Esophagus (tissue), 2 donors: ENCODE measurements at regions not wholly inside any gene's neighbourhood (a gene's known extent, or its start where the extent isn't known, plus 50 kb on each side); places are given as distances from the start of the nearest gene placed in this dataset.

ENCODE experiments used
- H3K27ac ChIP-seq, 2 donors: one replicate each; pipeline ENCODE4 v1.5.1; 2013; ENCODE audit warnings: low read depth in 2 of 2, mild to moderate bottlenecking in 2 of 2, inconsistent platforms in 1 of 2, low read length in 1 of 2, moderate library complexity in 1 of 2
- H3K27me3 ChIP-seq, 2 donors: one replicate each; pipeline ENCODE4 v1.6.1; 2013; ENCODE audit warnings: low read length in 2 of 2, control low read depth in 1 of 2, mild to moderate bottlenecking in 1 of 2; ENCODE audit not compliant: insufficient read depth in 2 of 2, control insufficient read depth in 1 of 2
- H3K36me3 ChIP-seq, 2 donors: one replicate each; pipeline ENCODE4 v1.6.1; 2013; ENCODE audit warnings: low read length in 1 of 2; ENCODE audit not compliant: control insufficient read depth in 2 of 2, insufficient read depth in 2 of 2
- H3K4me1 ChIP-seq, 2 donors: one replicate each; pipeline ENCODE4 v1.6.1; 2013; ENCODE audit warnings: low read length in 1 of 2; ENCODE audit not compliant: control insufficient read depth in 2 of 2, insufficient read depth in 2 of 2
- H3K4me3 ChIP-seq, 2 donors: one replicate each; pipeline ENCODE4 v1.5.1; 2013; ENCODE audit warnings: low read length in 2 of 2, mild to moderate bottlenecking in 2 of 2, low read depth in 1 of 2, moderate library complexity in 1 of 2
- H3K9me3 ChIP-seq, 2 donors: one replicate each; pipeline ENCODE4 v1.6.1; 2013; ENCODE audit warnings: mild to moderate bottlenecking in 2 of 2, low read depth in 1 of 2, low read length in 1 of 2, moderate library complexity in 1 of 2; ENCODE audit not compliant: control insufficient read depth in 2 of 2, insufficient read depth in 1 of 2
- WGBS, 2 donors: extraction: QIAGEN DNeasy Blood & Tissue Kit; methylation state at CpG; one replicate each; pipeline ENCODE4 v1.1.7; 2013; 5-methylcytosine and 5-hydroxymethylcytosine counted together
- donor health status: healthy with polysubstance abuse.
- donor health status: Bipolar disorder and iron deficiency.

GRCh38 chr2:152858594-152859265, 140.3 kb downstream of the ARL6IP6 start:
- no peak overlapping the region for H3K27ac ChIP-seq
- no peaks in the 10 kb centered on the region for H3K9me3 ChIP-seq
- WGBS, 2 donors = 63 to 73% methylated on average over 3 of the region's 3 CpGs
- H3K4me1 ChIP-seq = no peaks in the 10 kb centered on the region
- H3K36me3 ChIP-seq = no peaks in the 10 kb centered on the region
- H3K4me3 ChIP-seq = no peak overlapping the region
- H3K27me3 ChIP-seq = no peaks in the 10 kb centered on the region

- H3K27me3 ChIP-seq = peaks cover 0 to 3% of the 10 kb centered on the region in 2 donors
- no peaks in the 10 kb centered on the region for H3K4me1 ChIP-seq
- no peaks in the 10 kb centered on the region for H3K36me3 ChIP-seq
- 76 to 78% methylated on average over 7 of the region's 7 CpGs for WGBS, 2 donors
- no peaks in the 10 kb centered on the region for H3K9me3 ChIP-seq
- H3K27ac ChIP-seq = no peak overlapping the region
- H3K4me3 ChIP-seq = no peak overlapping the region
Observed at GRCh38 chr2:152846697-152847470, 128.5 kb downstream of the ARL6IP6 start.

- Histone ChIP-seq H3K4me1 (no peaks in the 10 kb centered on the region), H3K27ac (no peak overlapping the region), H3K4me3 (no peak overlapping the region), H3K36me3 (no peaks in the 10 kb centered on the region), H3K27me3 (no peaks in the 10 kb centered on the region), H3K9me3 (no peaks in the 10 kb centered on the region)
- WGBS, 2 donors = 83 to 86% methylated on average over 2 of the region's 2 CpGs
Observed at GRCh38 chr2:152835674-152836073, 117.3 kb downstream of the ARL6IP6 start.

- Histone ChIP-seq H3K4me3 (no peak overlapping the region), H3K9me3 (no peaks in the 10 kb centered on the region), H3K36me3 (no peaks in the 10 kb centered on the region), H3K27ac (no peak overlapping the region), H3K27me3 (no peaks in the 10 kb centered on the region), H3K4me1 (no peaks in the 10 kb centered on the region)
- 81 to 89% methylated on average over 5 of the region's 5 CpGs for WGBS, 2 donors
Observed at GRCh38 chr2:152827944-152828343, 109.5 kb downstream of the ARL6IP6 start.

- H3K4me1 ChIP-seq = no peaks in the 10 kb centered on the region
- no peaks in the 10 kb centered on the region for H3K27me3 ChIP-seq
- WGBS, 2 donors = 74 to 76% methylated on average over 3 of the region's 3 CpGs
- H3K36me3 ChIP-seq = no peaks in the 10 kb centered on the region
- H3K4me3 ChIP-seq = no peak overlapping the region
- no peaks in the 10 kb centered on the region for H3K9me3 ChIP-seq
- no peak overlapping the region for H3K27ac ChIP-seq
Observed at GRCh38 chr2:152826581-152827279, 108.3 kb downstream of the ARL6IP6 start.

- no peak overlapping the region for H3K4me3 ChIP-seq
- H3K27ac ChIP-seq = no peak overlapping the region
- WGBS, 2 donors = 58 to 63% methylated on average over 3 of the region's 3 CpGs
- H3K27me3 ChIP-seq = no peaks in the 10 kb centered on the region
- H3K4me1 ChIP-seq = no peaks in the 10 kb centered on the region
- H3K9me3 ChIP-seq = no peaks in the 10 kb centered on the region
- H3K36me3 ChIP-seq = no peaks in the 10 kb centered on the region
Observed at GRCh38 chr2:152825834-152826233, 107.4 kb downstream of the ARL6IP6 start.

- WGBS, 2 donors = 28 to 56% methylated on average over 3 of the region's 3 CpGs
- H3K36me3 ChIP-seq = no peaks in the 10 kb centered on the region
- H3K9me3 ChIP-seq = no peaks in the 10 kb centered on the region
- H3K27ac ChIP-seq = no peak overlapping the region
- no peak overlapping the region for H3K4me3 ChIP-seq
- no peaks in the 10 kb centered on the region for H3K4me1 ChIP-seq
- H3K27me3 ChIP-seq = no peaks in the 10 kb centered on the region
Observed at GRCh38 chr2:152823905-152824304, 105.5 kb downstream of the ARL6IP6 start.

- no peak overlapping the region for H3K4me3 ChIP-seq
- no peaks in the 10 kb centered on the region for H3K9me3 ChIP-seq
- H3K27me3 ChIP-seq = no peaks in the 10 kb centered on the region
- WGBS, 2 donors = 50 to 61% methylated on average over 5 of the region's 5 CpGs
- H3K4me1 ChIP-seq = no peaks in the 10 kb centered on the region
- H3K36me3 ChIP-seq = no peaks in the 10 kb centered on the region
- H3K27ac ChIP-seq = no peak overlapping the region
Observed at GRCh38 chr2:152822676-152823075, 104.3 kb downstream of the ARL6IP6 start.

- Histone ChIP-seq H3K27me3 (no peaks in the 10 kb centered on the region), H3K9me3 (no peaks in the 10 kb centered on the region), H3K27ac (no peak overlapping the region), H3K4me1 (no peaks in the 10 kb centered on the region), H3K36me3 (no peaks in the 10 kb centered on the region), H3K4me3 (no peak overlapping the region)
- WGBS, 2 donors = 94 to 95% methylated on average over 1 of the region's 1 CpG
Observed at GRCh38 chr2:152820048-152820447, 101.6 kb downstream of the ARL6IP6 start.
